Hepatocyte (in vitro differentiated cells): ENCODE measurements at regions not wholly inside any gene's neighbourhood (a gene's known extent, or its start where the extent isn't known, plus 50 kb on each side); places are given as distances from the start of the nearest gene placed in this dataset.
"Not testable (repeated sequence)": the region's sequence is repeated elsewhere in the genome, so short reads cannot be mapped to it uniquely, and the experiment has no call there.

ENCODE experiments used
- DNase-seq: peaks from one replicate; pipeline ENCODE4 v3.0.0-alpha.2; 2016; ENCODE audit warnings: low spot score
- H2AFZ ChIP-seq: fragments of 200-600 bp; sonication (generic); 2 replicates; pipeline ENCODE4 v1.6.0; 2016; ENCODE audit warnings: antibody characterized with exemption, mild to moderate bottlenecking
- H3K27ac ChIP-seq: fragments of 200-600 bp; sonication (generic); 2 replicates; pipeline ENCODE4 v1.5.1; 2016; ENCODE audit warnings: mild to moderate bottlenecking
- H3K27me3 ChIP-seq: fragments of 200-600 bp; sonication (generic); 2 replicates; pipeline ENCODE4 v1.6.1; 2016
- H3K36me3 ChIP-seq: fragments of 200-600 bp; sonication (generic); replicated peaks from 2 replicates; pipeline ENCODE4 v1.5.1; 2016; ENCODE audit warnings: low read depth; ENCODE audit not compliant: insufficient read depth
- H3K4me1 ChIP-seq: fragments of 200-600 bp; sonication (generic); 2 replicates; pipeline ENCODE4 v1.5.1; 2016; ENCODE audit warnings: mild to moderate bottlenecking, moderate library complexity; ENCODE audit not compliant: insufficient read depth
- H3K4me2 ChIP-seq: fragments of 200-600 bp; sonication (generic); 2 replicates; pipeline ENCODE4 v1.6.0; 2016
- H3K4me3 ChIP-seq: fragments of 200-600 bp; sonication (generic); 2 replicates; pipeline ENCODE4 v1.5.1; 2016; ENCODE audit warnings: mild to moderate bottlenecking
- H3K79me2 ChIP-seq: fragments of 200-600 bp; sonication (generic); 2 replicates; pipeline ENCODE4 v1.6.0; 2017; ENCODE audit warnings: mild to moderate bottlenecking
- H3K9me2 ChIP-seq: fragments of 200-600 bp; sonication (generic); replicated peaks from 2 replicates; pipeline ENCODE4 v1.6.0; 2017; ENCODE audit warnings: mild to moderate bottlenecking; ENCODE audit not compliant: insufficient read depth
- H3K9me3 ChIP-seq: fragments of 200-600 bp; sonication (generic); 2 replicates; pipeline ENCODE4 v1.5.1; 2016; ENCODE audit warnings: low read depth, mild to moderate bottlenecking
- H4K20me1 ChIP-seq: fragments of 200-600 bp; sonication (generic); 2 replicates; pipeline ENCODE4 v1.6.0; 2016; ENCODE audit warnings: mild to moderate bottlenecking; ENCODE audit not compliant: insufficient read depth, poor library complexity, severe bottlenecking
- EZH2 ChIP-seq: fragments of 200-600 bp; sonication (generic); IDR thresholded peaks from 2 replicates; pipeline ENCODE4 v1.6.1; 2016; ENCODE audit warnings: antibody characterized with exemption, mild to moderate bottlenecking, borderline replicate concordance
- EZH2phosphoT487 ChIP-seq: fragments of 200-600 bp; sonication (generic); IDR thresholded peaks from one replicate; pipeline ENCODE4 v1.6.1; 2018; ENCODE audit warnings: antibody characterized with exemption, mild to moderate bottlenecking, low read depth, moderate library complexity; ENCODE audit not compliant: unreplicated experiment, severe bottlenecking
- WGBS: methylation state at CpG from one replicate; pipeline ENCODE4 v1.1.6; 2016; ENCODE audit warnings: low lambda C conversion rate; ENCODE audit errors: missing lambda C conversion rate; 5-methylcytosine and 5-hydroxymethylcytosine counted together
- TF ChIP-seq, protein P1 (sequence below): fragments of 200-600 bp; sonication (generic); IDR thresholded peaks from 2 replicates; pipeline ENCODE4 v1.5.1; 2016; ENCODE audit warnings: antibody characterized with exemption, mild to moderate bottlenecking; ENCODE audit not compliant: poor library complexity

- 74% methylated on average over 4 of the region's 4 CpGs for WGBS
- H3K79me2 ChIP-seq, result no peaks in the 10 kb centered on the region
- no peak overlapping the region for H3K4me3 ChIP-seq
- no peak overlapping the region for H2AFZ ChIP-seq
- TF ChIP-seq, protein P1, sequence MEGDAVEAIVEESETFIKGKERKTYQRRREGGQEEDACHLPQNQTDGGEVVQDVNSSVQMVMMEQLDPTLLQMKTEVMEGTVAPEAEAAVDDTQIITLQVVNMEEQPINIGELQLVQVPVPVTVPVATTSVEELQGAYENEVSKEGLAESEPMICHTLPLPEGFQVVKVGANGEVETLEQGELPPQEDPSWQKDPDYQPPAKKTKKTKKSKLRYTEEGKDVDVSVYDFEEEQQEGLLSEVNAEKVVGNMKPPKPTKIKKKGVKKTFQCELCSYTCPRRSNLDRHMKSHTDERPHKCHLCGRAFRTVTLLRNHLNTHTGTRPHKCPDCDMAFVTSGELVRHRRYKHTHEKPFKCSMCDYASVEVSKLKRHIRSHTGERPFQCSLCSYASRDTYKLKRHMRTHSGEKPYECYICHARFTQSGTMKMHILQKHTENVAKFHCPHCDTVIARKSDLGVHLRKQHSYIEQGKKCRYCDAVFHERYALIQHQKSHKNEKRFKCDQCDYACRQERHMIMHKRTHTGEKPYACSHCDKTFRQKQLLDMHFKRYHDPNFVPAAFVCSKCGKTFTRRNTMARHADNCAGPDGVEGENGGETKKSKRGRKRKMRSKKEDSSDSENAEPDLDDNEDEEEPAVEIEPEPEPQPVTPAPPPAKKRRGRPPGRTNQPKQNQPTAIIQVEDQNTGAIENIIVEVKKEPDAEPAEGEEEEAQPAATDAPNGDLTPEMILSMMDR, result peak; percentile 60
- TF ChIP-seq EZH2, result no peak
- H3K4me2 ChIP-seq, result no peak overlapping the region
- H3K36me3 ChIP-seq, result no peaks in the 10 kb centered on the region
- H3K4me1 ChIP-seq, result no peaks in the 10 kb centered on the region
- no peaks in the 10 kb centered on the region for H3K27me3 ChIP-seq
- DNase-seq, result peak; percentile 29
- no peaks in the 10 kb centered on the region for H3K9me2 ChIP-seq
- no peak overlapping the region for H3K27ac ChIP-seq
- no peaks in the 10 kb centered on the region for H3K9me3 ChIP-seq
- no peaks in the 10 kb centered on the region for H4K20me1 ChIP-seq
These were observed 152.9 kb upstream of the MOCS2 start for GRCh38 chr5:53262348-53262970.

DNA sequence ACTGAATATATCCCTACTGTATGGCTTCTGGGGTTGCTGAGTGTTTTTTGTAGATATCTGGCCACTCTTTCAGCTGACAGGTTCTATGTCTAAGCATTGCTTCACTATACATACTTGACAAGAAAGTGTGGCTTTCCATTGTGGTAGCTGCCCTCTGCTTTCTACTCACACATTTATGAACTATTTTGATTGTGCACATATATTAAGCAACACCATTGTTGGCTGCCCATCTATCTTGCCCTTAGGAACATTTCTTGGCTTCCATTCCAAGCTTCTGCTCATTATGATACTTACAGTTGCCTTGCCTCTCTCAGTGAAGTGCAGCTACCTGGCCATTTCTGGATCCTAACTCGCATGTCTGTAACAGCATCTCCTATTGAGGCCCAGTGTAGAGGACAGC, 153.6 kb upstream of the MOCS2 start:
- H3K4me2 ChIP-seq, result no peak overlapping the region
- no peak overlapping the region for H3K27ac ChIP-seq
- no peaks in the 10 kb centered on the region for H3K27me3 ChIP-seq
- no peaks in the 10 kb centered on the region for H3K79me2 ChIP-seq
- TF ChIP-seq EZH2phosphoT487 (no peak), EZH2 (no peak)
- TF ChIP-seq, protein P1, result no peak
- no peak overlapping the region for H2AFZ ChIP-seq
- DNase-seq, result no peak
- no peaks in the 10 kb centered on the region for H4K20me1 ChIP-seq
- 100% methylated on average over 1 of the region's 1 CpG for WGBS
- no peak overlapping the region for H3K4me3 ChIP-seq
- no peaks in the 10 kb centered on the region for H3K36me3 ChIP-seq
- H3K9me2 ChIP-seq, result no peaks in the 10 kb centered on the region
- no peaks in the 10 kb centered on the region for H3K9me3 ChIP-seq
- H3K4me1 ChIP-seq, result no peaks in the 10 kb centered on the region

DNA sequence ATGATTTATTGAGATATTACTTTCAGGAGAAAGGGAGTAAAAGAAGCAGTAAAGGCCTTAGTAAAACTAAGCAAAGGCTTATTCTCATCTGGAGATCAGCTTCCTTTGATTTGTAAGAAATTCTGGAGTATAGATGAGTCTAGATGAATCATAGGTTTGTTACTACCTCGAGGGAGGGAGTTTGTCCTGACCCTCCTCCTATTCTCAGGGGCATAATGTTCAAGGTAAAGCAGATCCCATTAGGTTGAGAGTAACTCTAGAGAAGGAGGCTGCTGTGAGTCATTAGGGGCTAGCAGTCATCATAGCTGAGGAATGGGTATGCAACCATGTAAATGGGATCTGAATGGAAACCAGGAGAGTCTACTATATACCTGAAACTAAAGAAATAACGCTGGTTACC, 155.5 kb upstream of the MOCS2 start:
- DNase-seq, result no peak
- H3K9me2 ChIP-seq, result no peaks in the 10 kb centered on the region
- H3K27me3 ChIP-seq, result no peaks in the 10 kb centered on the region
- no peaks in the 10 kb centered on the region for H3K36me3 ChIP-seq
- no peaks in the 10 kb centered on the region for H4K20me1 ChIP-seq
- no peak overlapping the region for H3K27ac ChIP-seq
- TF ChIP-seq EZH2phosphoT487, result no peak
- TF ChIP-seq, protein P1, result no peak
- no peak for TF ChIP-seq EZH2
- H2AFZ ChIP-seq, result no peak overlapping the region
- no peaks in the 10 kb centered on the region for H3K4me1 ChIP-seq
- 86% methylated on average over 2 of the region's 2 CpGs for WGBS
- no peak overlapping the region for H3K4me2 ChIP-seq
- no peaks in the 10 kb centered on the region for H3K9me3 ChIP-seq
- H3K79me2 ChIP-seq, result no peaks in the 10 kb centered on the region
- H3K4me3 ChIP-seq, result no peak overlapping the region

GRCh38 chr5:53268241-53268640, 158.7 kb upstream of the MOCS2 start:
- not testable (repeated sequence) for DNase-seq, H3K27me3 ChIP-seq, H2AFZ ChIP-seq, H3K36me3 ChIP-seq, H3K4me3 ChIP-seq, H3K9me3 ChIP-seq, H4K20me1 ChIP-seq, H3K27ac ChIP-seq, H3K4me1 ChIP-seq, H3K79me2 ChIP-seq, H3K4me2 ChIP-seq, H3K9me2 ChIP-seq
- 84% methylated on average over 7 of the region's 7 CpGs for WGBS
